SK-N-MC (cell line): ENCODE measurements at regions not wholly inside any gene's neighbourhood (a gene's known extent, or its start where the extent isn't known, plus 50 kb on each side); places are given as distances from the start of the nearest gene placed in this dataset.
A peak's percentile ranks its signal among the peaks of the same experiment; 100 is the strongest.

Source experiments
- DNase-seq: peaks from one replicate; pipeline ENCODE4 v3.0.0-alpha.2; 2011; ENCODE audit warnings: low read depth, low spot score
- H3K27ac ChIP-seq: fragments of 200-600 bp; sonication (generic); 2 replicates; pipeline ENCODE4 v1.5.1; 2016; ENCODE audit warnings: mixed run types
- H3K36me3 ChIP-seq: fragments of 200-600 bp; sonication (generic); 2 replicates; pipeline ENCODE4 v1.6.1; 2017; ENCODE audit warnings: antibody characterized with exemption, low read length, mixed read lengths; ENCODE audit not compliant: insufficient read depth
- H3K4me3 ChIP-seq: fragments of 200-600 bp; sonication (generic); 2 replicates; pipeline ENCODE4 v1.5.1; 2016
- H3K9ac ChIP-seq: fragments of 200-600 bp; sonication (generic); 2 replicates; pipeline ENCODE4 v1.8.0; 2017; ENCODE audit warnings: mixed run types, mixed read lengths; ENCODE audit not compliant: insufficient read length
- H3K9me3 ChIP-seq: fragments of 200-600 bp; sonication (generic); 2 replicates; pipeline ENCODE4 v1.6.1; 2017; ENCODE audit warnings: low read depth, mild to moderate bottlenecking, antibody characterized with exemption, low read length, moderate library complexity, mixed read lengths
- EZH2 ChIP-seq: fragments of 200-600 bp; sonication (generic); IDR thresholded peaks from one replicate; pipeline ENCODE4 v1.6.1; 2017; ENCODE audit warnings: antibody characterized with exemption
- FOXP2 ChIP-seq: optimal IDR thresholded peaks from 2 replicates; pipeline ENCODE3; 2011; ENCODE audit warnings: mild to moderate bottlenecking, moderate library complexity; ENCODE audit not compliant: insufficient read depth; ENCODE audit errors: extremely low read length, control extremely low read depth
- POLR2AphosphoS5 ChIP-seq: IDR thresholded peaks from 2 replicates; pipeline ENCODE4 v1.6.1; 2012; ENCODE audit warnings: mild to moderate bottlenecking, low read depth, low read length, borderline replicate concordance

- H3K9me3 ChIP-seq, result no peaks in the 10 kb centered on the region
- H3K9ac ChIP-seq, result no peak overlapping the region
- no peaks in the 10 kb centered on the region for H3K36me3 ChIP-seq
- DNase-seq, result no peak
- TF ChIP-seq EZH2 (no peak), POLR2AphosphoS5 (no peak), FOXP2 (no peak)
- H3K4me3 ChIP-seq, result peak overlapping the region; percentile 25; the same call in 1 of the 2 replicates
- peak overlapping the region; percentile 58; the same call in 1 of the 2 replicates for H3K27ac ChIP-seq
Measured at GRCh38 chr3:98986073-98986472, 84.6 kb upstream of the DCBLD2 start.

GRCh38 chr3:98985431-98985830 lies 83.9 kb upstream of the DCBLD2 start:
- H3K9me3 ChIP-seq, result no peaks in the 10 kb centered on the region
- peak overlapping the region; percentile 24 for H3K9ac ChIP-seq
- H3K36me3 ChIP-seq, result no peaks in the 10 kb centered on the region
- H3K4me3 ChIP-seq, result peak overlapping the region; percentile 25; the same call in 1 of the 2 replicates
- TF ChIP-seq EZH2 (no peak), FOXP2 (no peak), POLR2AphosphoS5 (no peak)
- peak overlapping the region; percentile 58 for H3K27ac ChIP-seq
- no peak for DNase-seq

GRCh38 chr3:98984024-98984423 lies 82.5 kb upstream of the DCBLD2 start:
- no peak for TF ChIP-seq FOXP2
- Histone ChIP-seq H3K36me3 (no peaks in the 10 kb centered on the region), H3K4me3 (no peak overlapping the region), H3K9me3 (no peaks in the 10 kb centered on the region), H3K9ac (no peak overlapping the region), H3K27ac (no peak overlapping the region)
- DNase-seq, result no peak

GRCh38 chr3:98982351-98982750 lies 80.9 kb upstream of the DCBLD2 start:
- TF ChIP-seq EZH2 (no peak), FOXP2 (no peak), POLR2AphosphoS5 (no peak)
- no peaks in the 10 kb centered on the region for H3K36me3 ChIP-seq
- H3K9ac ChIP-seq, result no peak overlapping the region
- H3K9me3 ChIP-seq, result no peaks in the 10 kb centered on the region
- no peak overlapping the region for H3K4me3 ChIP-seq
- no peak overlapping the region for H3K27ac ChIP-seq
- no peak for DNase-seq

- DNase-seq, result no peak
- H3K9ac ChIP-seq, result no peak overlapping the region
- H3K9me3 ChIP-seq, result no peaks in the 10 kb centered on the region
- H3K27ac ChIP-seq, result no peak overlapping the region
- no peak for TF ChIP-seq FOXP2
- no peak for TF ChIP-seq EZH2
- no peak for TF ChIP-seq POLR2AphosphoS5
- H3K4me3 ChIP-seq, result no peak overlapping the region
- no peaks in the 10 kb centered on the region for H3K36me3 ChIP-seq
Measured at GRCh38 chr3:98980915-98981596, 79.6 kb upstream of the DCBLD2 start.

GRCh38 chr3:98979296-98979695 lies 77.8 kb upstream of the DCBLD2 start:
- Histone ChIP-seq H3K4me3 (no peak overlapping the region), H3K27ac (no peak overlapping the region), H3K9ac (no peak overlapping the region), H3K36me3 (no peaks in the 10 kb centered on the region), H3K9me3 (no peaks in the 10 kb centered on the region)
- DNase-seq, result no peak
- TF ChIP-seq EZH2 (no peak), FOXP2 (no peak), POLR2AphosphoS5 (no peak)

GRCh38 chr3:98978068-98978811 lies 76.7 kb upstream of the DCBLD2 start:
- Histone ChIP-seq H3K4me3 (no peak overlapping the region), H3K36me3 (no peaks in the 10 kb centered on the region), H3K27ac (no peak overlapping the region), H3K9me3 (no peaks in the 10 kb centered on the region), H3K9ac (no peak overlapping the region)
- no peak for DNase-seq
- no peak for TF ChIP-seq FOXP2
- TF ChIP-seq EZH2, result no peak
- TF ChIP-seq POLR2AphosphoS5, result no peak

- Histone ChIP-seq H3K4me3 (no peak overlapping the region), H3K9me3 (no peaks in the 10 kb centered on the region), H3K27ac (no peak overlapping the region), H3K36me3 (no peaks in the 10 kb centered on the region), H3K9ac (no peak overlapping the region)
- no peak for TF ChIP-seq EZH2
- no peak for TF ChIP-seq FOXP2
- TF ChIP-seq POLR2AphosphoS5, result no peak
- DNase-seq, result no peak
Measured at GRCh38 chr3:98977520-98977919, 76.0 kb upstream of the DCBLD2 start.
